ENCODE measurements at regions not wholly inside any gene's neighbourhood (a gene's known extent, or its start where the extent isn't known, plus 50 kb on each side); places are given as distances from the start of the nearest gene placed in this dataset.

GRCh38 chr12:92650228-92650822 is 52.5 kb upstream of the PLEKHG7 start:
- no peak for DNase-seq (ENCODE audit: low spot score)

GRCh38 chr12:92649511-92650227 is 53.1 kb upstream of the PLEKHG7 start:
- DNase-seq (ENCODE audit: low spot score): peak; percentile 88

- no peak for DNase-seq (ENCODE audit: low spot score)
These were observed 54.4 kb upstream of the PLEKHG7 start for GRCh38 chr12:92648242-92649031.

DNA sequence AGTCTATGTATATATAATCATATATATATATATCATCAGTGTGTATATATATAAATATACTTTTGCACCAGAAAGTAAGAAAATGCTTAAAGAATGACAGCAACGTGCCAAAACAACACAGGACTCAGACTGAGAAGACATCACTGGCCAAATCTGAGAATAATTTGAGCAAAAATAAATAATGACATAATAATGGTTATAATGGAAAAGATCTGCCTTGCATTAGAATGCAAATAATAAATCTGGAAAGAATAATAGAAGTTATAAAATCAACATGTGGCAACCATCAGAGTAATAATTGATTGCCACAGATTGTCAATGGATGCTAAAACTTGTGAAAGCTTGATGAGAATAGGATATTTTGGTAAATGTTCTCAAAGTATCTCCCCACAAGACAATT is 61.5 kb upstream of the PLEKHG7 start:
- DNase-seq (ENCODE audit: low spot score): no peak

DNA sequence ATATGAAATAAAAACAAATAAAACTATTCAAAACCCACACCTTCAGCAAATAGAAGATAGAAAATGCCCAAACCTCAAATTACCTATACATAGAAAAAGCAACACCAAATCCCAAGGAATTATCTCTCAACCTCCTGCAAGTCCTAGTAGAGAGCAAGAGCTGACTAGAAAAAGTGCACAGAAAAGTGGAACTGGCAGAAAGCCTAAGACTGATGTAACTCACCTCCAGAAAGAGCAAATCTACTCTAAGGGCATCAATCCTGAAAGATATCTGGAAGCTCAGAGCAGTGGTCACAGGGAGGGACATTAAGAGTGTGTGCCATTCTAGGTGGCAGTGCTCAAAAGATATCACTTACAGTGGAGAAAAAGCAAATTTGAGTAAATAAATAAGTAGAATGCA is 62.1 kb upstream of the PLEKHG7 start:
- DNase-seq (ENCODE audit: low spot score): no peak

- DNase-seq (ENCODE audit: low spot score): no peak
These were observed 63.8 kb upstream of the PLEKHG7 start for GRCh38 chr12:92639017-92639416.

DNA sequence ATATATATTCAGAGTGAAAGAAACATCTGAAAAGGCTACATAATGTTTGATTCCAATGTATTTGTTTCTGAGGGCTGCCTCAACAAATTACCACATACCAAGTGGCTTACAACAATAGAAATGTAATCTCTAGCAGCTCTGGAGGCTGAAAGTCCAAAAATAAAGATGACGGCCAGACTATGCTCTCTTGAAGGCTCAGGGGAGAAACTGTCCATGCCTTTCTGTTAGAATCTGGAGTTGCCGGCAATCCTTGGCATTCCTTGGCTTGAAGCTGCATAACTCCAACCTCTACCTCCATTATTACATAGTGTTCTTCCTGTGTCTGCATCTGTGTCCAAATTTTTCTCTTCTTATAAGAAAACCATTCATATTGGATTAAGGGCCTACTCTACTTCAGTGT is 68.1 kb upstream of the PLEKHG7 start:
- DNase-seq (ENCODE audit: low spot score): no peak

DNA sequence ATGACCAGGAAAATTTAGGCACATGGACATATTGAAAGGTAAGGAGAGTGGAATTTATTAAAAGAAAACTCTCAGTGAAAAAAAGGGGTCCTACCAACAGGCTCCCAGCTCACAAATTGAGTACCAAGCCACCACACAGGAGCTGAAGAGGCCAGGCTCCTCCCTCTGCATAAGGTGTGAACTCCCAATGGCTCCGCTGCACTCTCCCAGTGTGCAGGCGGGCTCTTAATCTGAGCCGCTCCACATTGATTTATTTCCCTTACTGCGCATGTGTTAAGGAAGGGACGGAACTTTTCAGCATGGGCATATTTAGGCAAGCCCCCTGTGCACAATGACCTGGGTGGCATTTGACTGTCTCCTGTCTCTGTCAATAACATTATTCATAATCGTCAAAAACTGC is 68.6 kb upstream of the PLEKHG7 start:
- no peak for DNase-seq (ENCODE audit: low spot score)

- DNase-seq (ENCODE audit: low spot score): no peak
These were observed 71.8 kb upstream of the PLEKHG7 start for GRCh38 chr12:92630968-92631367.

DNA sequence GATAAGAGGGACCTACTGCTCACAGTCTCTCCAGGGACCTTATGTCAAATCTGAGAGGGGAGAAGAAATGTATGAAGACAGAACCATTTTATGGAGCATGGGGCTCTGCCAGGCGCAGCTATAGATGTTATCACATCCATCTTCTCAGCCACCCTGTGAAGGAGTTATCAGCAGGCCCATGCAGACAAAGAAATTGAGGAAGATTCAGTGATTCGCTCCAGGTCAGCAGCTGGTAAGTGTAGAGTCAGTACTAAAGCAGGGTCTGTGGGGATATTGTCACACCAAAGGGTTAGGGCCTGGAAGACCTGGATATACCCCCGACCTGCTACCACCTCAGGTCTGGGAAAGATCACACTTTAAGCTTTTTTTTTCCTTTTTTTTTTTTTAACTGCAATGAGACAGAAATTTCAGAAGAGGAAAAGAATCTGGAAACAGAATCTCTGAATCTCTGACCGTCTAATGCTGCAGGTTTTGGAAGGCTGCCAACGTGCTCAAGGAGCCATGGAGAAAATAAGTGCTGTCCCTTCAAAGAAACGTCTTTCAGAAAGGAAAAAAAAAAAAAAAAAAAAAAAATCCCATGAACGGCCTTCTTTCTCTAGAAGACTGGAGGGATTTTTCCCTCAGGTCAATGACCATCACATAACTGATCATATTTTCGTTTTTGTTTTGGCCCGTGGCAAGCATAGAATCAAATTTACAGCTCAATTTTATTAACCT is 73.3 kb upstream of the PLEKHG7 start:
- DNase-seq (ENCODE audit: low spot score): no peak

DNA sequence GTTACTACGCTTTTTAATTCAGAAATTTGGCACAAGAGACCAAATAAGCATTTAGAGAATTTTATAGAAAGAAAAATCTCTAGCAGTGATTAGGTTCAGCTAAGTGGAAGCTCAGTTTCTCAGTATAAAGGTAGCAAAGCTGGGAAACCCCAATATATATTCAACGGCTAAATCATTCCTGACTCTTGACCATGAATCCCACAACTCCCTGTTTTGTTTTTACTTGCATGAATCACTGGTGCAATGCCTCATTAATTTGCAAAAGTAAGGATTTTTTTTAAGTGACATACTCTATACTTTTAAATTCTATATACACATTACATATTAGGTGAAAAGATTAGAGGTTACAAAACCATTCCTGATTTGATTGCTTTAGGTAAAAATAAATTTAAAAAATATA is 74.3 kb upstream of the PLEKHG7 start:
- no peak for DNase-seq (ENCODE audit: low spot score)

- DNase-seq (ENCODE audit: low spot score): no peak
These were observed 75.3 kb upstream of the PLEKHG7 start for GRCh38 chr12:92627511-92627910.

- no peak for DNase-seq (ENCODE audit: low spot score)
These were observed 77.0 kb upstream of the PLEKHG7 start for GRCh38 chr12:92625639-92626310.

DNA sequence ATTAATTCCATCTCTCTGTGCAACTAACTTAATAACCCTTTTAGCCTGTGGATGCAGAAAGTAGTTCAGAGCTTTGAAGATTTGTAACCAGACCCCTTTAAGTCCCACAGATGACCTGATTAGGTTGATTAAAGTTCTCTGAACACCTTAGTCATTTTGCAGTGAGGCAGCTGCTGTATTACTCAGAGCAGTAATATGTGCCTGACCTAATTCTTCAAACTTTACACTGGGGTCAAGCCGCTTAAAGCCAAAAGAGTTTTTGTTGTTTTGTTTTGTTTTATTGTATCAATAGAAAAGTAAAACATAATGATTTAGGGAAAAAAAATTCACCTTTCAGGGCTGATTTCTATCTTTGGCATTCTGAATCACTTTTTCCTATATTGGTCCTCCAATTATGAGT is 78.6 kb upstream of the PLEKHG7 start:
- peak; percentile 50 for DNase-seq (ENCODE audit: low spot score)

GRCh38 chr12:92623386-92623785 is 79.4 kb upstream of the PLEKHG7 start:
- DNase-seq (ENCODE audit: low spot score): no peak

DNA sequence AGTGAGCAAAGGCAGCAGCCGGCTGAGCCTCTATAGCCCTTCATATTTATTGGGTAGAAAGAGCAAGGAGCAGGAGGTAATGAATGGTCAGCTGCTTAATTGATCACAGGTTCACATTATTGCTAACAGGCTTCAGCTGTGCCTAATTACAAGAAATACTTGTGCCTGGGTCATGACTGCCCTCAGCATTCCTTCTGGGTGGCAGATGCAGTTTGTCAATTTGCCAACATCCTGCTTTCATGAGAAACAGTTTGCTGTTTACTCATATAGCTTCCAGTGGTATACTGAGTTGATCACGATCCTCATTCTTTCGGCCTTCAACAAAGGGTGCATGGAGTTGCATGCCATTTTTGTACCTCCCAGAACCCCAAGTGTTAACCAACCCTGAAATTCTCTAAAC is 81.0 kb upstream of the PLEKHG7 start:
- DNase-seq (ENCODE audit: low spot score): no peak

- no peak for DNase-seq (ENCODE audit: low spot score)
These were observed 81.5 kb upstream of the PLEKHG7 start for GRCh38 chr12:92621312-92621711.

DNA sequence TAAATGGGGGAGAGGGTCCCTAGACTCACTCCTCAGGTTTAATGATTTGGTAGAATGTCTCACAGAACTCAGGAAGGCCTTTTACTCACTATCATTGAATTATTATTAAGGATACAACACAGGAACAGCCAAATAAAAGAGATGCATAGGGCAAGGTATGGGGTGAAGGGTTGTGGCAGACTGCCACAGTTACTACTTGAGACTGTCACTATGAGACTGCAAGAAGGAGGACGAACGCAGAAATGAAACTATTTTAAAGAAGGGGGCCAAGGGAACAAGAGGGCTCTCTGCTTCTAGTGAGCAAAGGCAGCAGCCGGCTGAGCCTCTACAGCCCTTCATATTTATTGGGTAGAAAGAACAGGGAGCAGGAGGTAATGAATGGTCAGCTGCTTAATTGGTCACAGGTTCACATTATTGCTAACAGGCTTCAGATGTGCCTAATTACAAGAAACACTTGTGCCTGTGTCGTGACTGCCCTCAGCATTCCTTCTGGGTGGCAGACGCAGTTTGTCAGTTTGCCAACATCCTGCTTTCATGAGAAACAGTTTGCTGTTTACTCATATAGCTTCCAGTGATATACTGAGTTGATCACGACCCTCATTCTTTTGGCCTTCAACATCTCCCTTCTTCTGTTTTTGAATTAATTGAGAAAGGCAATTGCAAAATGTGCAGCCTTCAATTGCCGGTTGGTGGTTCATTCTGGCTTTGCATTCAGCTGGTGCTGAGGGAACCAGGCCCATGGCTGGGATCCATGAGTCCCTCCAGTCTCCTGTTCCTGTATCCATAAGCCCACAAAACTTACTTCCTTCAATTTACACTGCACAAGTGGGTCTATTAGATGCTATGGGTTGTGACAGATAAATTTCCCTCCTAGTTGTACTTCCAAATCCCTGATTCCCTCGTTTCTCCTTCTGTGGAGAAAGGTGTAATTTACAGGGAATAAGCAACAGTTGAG is 82.8 kb upstream of the PLEKHG7 start:
- DNase-seq (ENCODE audit: low spot score): no peak

- no peak for DNase-seq (ENCODE audit: low spot score)
These were observed 83.8 kb upstream of the PLEKHG7 start for GRCh38 chr12:92619026-92619425.

GRCh38 chr12:92615703-92616102 is 87.1 kb upstream of the PLEKHG7 start:
- DNase-seq (ENCODE audit: low spot score): no peak

GRCh38 chr12:92615086-92615485 is 87.7 kb upstream of the PLEKHG7 start:
- no peak for DNase-seq (ENCODE audit: low spot score)
